HepG2 (cell line): ENCODE measurements at regions not wholly inside any gene's neighbourhood (a gene's known extent, or its start where the extent isn't known, plus 50 kb on each side); places are given as distances from the start of the nearest gene placed in this dataset.

Source experiments
- GATA4 ChIP-seq: sonication (generic); IDR thresholded peaks from 2 replicates; pipeline ENCODE4 v1.6.1; 2016; ENCODE audit warnings: antibody characterized with exemption, low read depth, borderline replicate concordance
- GATAD2A ChIP-seq: IDR thresholded peaks from 2 replicates; pipeline ENCODE4 v1.6.1; 2016
- KLF13 ChIP-seq: sonication (generic); formaldehyde crosslinking; IDR thresholded peaks from 2 replicates; pipeline ENCODE4 v1.4.0; 2020; ENCODE audit warnings: mild to moderate bottlenecking, missing genetic modification reagents
- MED1 ChIP-seq: sonication (generic); formaldehyde crosslinking; IDR thresholded peaks from 2 replicates; pipeline ENCODE4 v1.4.0; 2020; ENCODE audit warnings: missing genetic modification reagents
- NFYB ChIP-seq: sonication (generic); formaldehyde crosslinking; IDR thresholded peaks from 2 replicates; pipeline ENCODE4 v1.4.0; 2020; ENCODE audit warnings: missing genetic modification reagents
- RAD21 ChIP-seq: fragments of 450-650 bp; formaldehyde crosslinking; IDR thresholded peaks from 2 replicates; pipeline ENCODE4 v1.5.0; 2020; ENCODE audit warnings: mild to moderate bottlenecking
- RAD51 ChIP-seq: fragments of 450-650 bp; IDR thresholded peaks from 2 replicates; pipeline ENCODE4 v1.6.1; 2016; ENCODE audit warnings: borderline replicate concordance
- SATB2 ChIP-seq: sonication (generic); formaldehyde crosslinking; IDR thresholded peaks from 2 replicates; pipeline ENCODE4 v1.5.0; 2020; ENCODE audit warnings: missing genetic modification reagents
- TARDBP ChIP-seq: sonication (generic); formaldehyde crosslinking; IDR thresholded peaks from 2 replicates; pipeline ENCODE4 v1.8.0; 2022; ENCODE audit warnings: mild to moderate bottlenecking, missing genetic modification reagents
- TBL1XR1 ChIP-seq: fragments of 150-350 bp; IDR thresholded peaks from 2 replicates; pipeline ENCODE4 v1.6.1; 2014; ENCODE audit warnings: borderline replicate concordance, low read length; ENCODE audit not compliant: partially characterized antibody
- ZNF138 ChIP-seq: sonication (generic); formaldehyde crosslinking; IDR thresholded peaks from 2 replicates; pipeline ENCODE4 v1.5.0; 2020; ENCODE audit warnings: mild to moderate bottlenecking, low read depth, missing genetic modification reagents
- ZNF282 ChIP-seq: fragments of 450-650 bp; IDR thresholded peaks from 2 replicates; pipeline ENCODE4 v1.6.1; 2018; ENCODE audit not compliant: partially characterized antibody
- ZNF317 ChIP-seq: sonication (generic); formaldehyde crosslinking; IDR thresholded peaks from 2 replicates; pipeline ENCODE4 v1.5.0; 2020; ENCODE audit warnings: mild to moderate bottlenecking, missing genetic modification reagents
- ZNF501 ChIP-seq: sonication (generic); formaldehyde crosslinking; IDR thresholded peaks from 2 replicates; pipeline ENCODE4 v1.5.1; 2020; ENCODE audit warnings: mild to moderate bottlenecking, moderate library complexity, missing genetic modification reagents
- ZNF605 ChIP-seq: sonication (generic); formaldehyde crosslinking; IDR thresholded peaks from 2 replicates; pipeline ENCODE4 v1.8.0; 2022; ENCODE audit warnings: mild to moderate bottlenecking, missing genetic modification reagents
- ZNF616 ChIP-seq: sonication (generic); formaldehyde crosslinking; IDR thresholded peaks from 2 replicates; pipeline ENCODE4 v1.5.0; 2020; ENCODE audit warnings: low read depth, mild to moderate bottlenecking, missing genetic modification reagents
- ZNF7 ChIP-seq: IDR thresholded peaks from 2 replicates; pipeline ENCODE4 v1.6.1; 2016; ENCODE audit warnings: missing biosample characterization, missing genetic modification reagents
- ZNF747 ChIP-seq: sonication (generic); formaldehyde crosslinking; IDR thresholded peaks from 2 replicates; pipeline ENCODE4 v1.8.1; 2023; ENCODE audit warnings: missing genetic modification reagents, mild to moderate bottlenecking, borderline replicate concordance
- TF ChIP-seq, protein P1 (sequence below): sonication (generic); formaldehyde crosslinking; IDR thresholded peaks from 2 replicates; pipeline ENCODE4 v1.4.0; 2020; ENCODE audit warnings: missing genetic modification reagents
- TF ChIP-seq, protein P2 (sequence below): IDR thresholded peaks from 2 replicates; pipeline ENCODE4 v1.6.1; 2018; ENCODE audit warnings: missing genetic modification reagents, mild to moderate bottlenecking, missing compliant biosample characterization
- TF ChIP-seq, protein P3 (sequence below): sonication (generic); formaldehyde crosslinking; IDR thresholded peaks from 2 replicates; pipeline ENCODE4 v1.4.0; 2020; ENCODE audit warnings: missing genetic modification reagents
- TF ChIP-seq, protein P4 (sequence below), 2 experiments: IDR thresholded peaks; 2 replicates each; pipeline ENCODE4 v1.6.1; 2011 to 2012; ENCODE audit warnings: low read length in 2 of 2, borderline replicate concordance in 1 of 2, low read depth in 1 of 2, mild to moderate bottlenecking in 1 of 2, moderate library complexity in 1 of 2
- TF ChIP-seq, protein P5 (sequence below): IDR thresholded peaks from 2 replicates; pipeline ENCODE4 v1.6.1; 2018; ENCODE audit warnings: missing genetic modification reagents

DNA sequence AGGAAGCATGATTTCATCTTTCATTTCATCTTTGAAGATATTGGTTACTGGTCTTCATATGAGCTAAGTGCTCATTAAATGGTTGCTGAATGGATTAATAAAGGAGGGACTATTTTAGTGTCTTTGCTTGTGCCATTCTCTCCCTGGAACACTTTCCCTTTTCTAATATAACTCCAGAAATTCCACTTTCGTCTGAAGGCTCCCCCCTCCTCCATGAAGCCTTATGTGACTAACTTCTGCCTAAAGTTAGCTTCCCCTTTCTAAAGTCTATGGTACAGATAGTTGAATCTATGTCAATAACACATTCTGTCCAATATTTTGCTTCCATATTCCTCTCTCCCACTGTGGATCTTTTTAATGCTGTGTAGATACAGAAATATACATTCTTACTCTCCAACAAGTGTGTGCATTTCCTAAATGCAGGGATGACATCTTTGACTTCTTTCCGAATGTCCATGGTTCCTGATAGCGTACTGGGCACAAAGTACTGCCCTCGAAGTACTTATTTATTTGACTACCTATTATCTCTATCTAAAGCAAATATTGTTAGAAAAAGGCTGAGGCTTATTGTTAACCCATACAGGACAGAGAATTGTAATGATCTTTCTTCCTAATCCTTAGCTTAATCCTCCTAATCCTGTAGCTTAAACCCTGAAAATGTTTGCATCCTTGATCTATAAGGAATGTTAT lies 84.7 kb upstream of the ELOVL5 start (continued):
- TF ChIP-seq ZNF317 (CRISPR knock-in tag) (no peak), KLF13 (CRISPR knock-in tag) (no peak), ZNF616 (CRISPR knock-in tag) (no peak), ZNF138 (no peak), RAD51 (no peak), TARDBP (CRISPR knock-in tag) (0 out of 2 replicates have a peak, but pooled peaks have one; percentile 52), MED1 (CRISPR knock-in tag) (no peak), GATA4 (no peak), ZNF7 (no peak), NFYB (no peak), ZNF605 (CRISPR knock-in tag) (no peak), ZNF282 (no peak), TBL1XR1 (no peak), GATAD2A (CRISPR knock-in tag) (peak; percentile 65), ZNF501 (CRISPR knock-in tag) (no peak), ZNF747 (CRISPR knock-in tag) (no peak), SATB2 (CRISPR knock-in tag) (no peak), RAD21 (CRISPR knock-in tag) (no peak)
- TF ChIP-seq, protein P1, sequence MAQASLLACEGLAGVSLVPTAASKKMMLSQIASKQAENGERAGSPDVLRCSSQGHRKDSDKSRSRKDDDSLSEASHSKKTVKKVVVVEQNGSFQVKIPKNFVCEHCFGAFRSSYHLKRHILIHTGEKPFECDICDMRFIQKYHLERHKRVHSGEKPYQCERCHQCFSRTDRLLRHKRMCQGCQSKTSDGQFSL: no peak
- TF ChIP-seq, protein P2, sequence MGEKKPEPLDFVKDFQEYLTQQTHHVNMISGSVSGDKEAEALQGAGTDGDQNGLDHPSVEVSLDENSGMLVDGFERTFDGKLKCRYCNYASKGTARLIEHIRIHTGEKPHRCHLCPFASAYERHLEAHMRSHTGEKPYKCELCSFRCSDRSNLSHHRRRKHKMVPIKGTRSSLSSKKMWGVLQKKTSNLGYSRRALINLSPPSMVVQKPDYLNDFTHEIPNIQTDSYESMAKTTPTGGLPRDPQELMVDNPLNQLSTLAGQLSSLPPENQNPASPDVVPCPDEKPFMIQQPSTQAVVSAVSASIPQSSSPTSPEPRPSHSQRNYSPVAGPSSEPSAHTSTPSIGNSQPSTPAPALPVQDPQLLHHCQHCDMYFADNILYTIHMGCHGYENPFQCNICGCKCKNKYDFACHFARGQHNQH (CRISPR knock-in tag): no peak
- TF ChIP-seq, protein P3, sequence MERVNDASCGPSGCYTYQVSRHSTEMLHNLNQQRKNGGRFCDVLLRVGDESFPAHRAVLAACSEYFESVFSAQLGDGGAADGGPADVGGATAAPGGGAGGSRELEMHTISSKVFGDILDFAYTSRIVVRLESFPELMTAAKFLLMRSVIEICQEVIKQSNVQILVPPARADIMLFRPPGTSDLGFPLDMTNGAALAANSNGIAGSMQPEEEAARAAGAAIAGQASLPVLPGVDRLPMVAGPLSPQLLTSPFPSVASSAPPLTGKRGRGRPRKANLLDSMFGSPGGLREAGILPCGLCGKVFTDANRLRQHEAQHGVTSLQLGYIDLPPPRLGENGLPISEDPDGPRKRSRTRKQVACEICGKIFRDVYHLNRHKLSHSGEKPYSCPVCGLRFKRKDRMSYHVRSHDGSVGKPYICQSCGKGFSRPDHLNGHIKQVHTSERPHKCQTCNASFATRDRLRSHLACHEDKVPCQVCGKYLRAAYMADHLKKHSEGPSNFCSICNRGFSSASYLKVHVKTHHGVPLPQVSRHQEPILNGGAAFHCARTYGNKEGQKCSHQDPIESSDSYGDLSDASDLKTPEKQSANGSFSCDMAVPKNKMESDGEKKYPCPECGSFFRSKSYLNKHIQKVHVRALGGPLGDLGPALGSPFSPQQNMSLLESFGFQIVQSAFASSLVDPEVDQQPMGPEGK: no peak
- TF ChIP-seq, protein P4, sequence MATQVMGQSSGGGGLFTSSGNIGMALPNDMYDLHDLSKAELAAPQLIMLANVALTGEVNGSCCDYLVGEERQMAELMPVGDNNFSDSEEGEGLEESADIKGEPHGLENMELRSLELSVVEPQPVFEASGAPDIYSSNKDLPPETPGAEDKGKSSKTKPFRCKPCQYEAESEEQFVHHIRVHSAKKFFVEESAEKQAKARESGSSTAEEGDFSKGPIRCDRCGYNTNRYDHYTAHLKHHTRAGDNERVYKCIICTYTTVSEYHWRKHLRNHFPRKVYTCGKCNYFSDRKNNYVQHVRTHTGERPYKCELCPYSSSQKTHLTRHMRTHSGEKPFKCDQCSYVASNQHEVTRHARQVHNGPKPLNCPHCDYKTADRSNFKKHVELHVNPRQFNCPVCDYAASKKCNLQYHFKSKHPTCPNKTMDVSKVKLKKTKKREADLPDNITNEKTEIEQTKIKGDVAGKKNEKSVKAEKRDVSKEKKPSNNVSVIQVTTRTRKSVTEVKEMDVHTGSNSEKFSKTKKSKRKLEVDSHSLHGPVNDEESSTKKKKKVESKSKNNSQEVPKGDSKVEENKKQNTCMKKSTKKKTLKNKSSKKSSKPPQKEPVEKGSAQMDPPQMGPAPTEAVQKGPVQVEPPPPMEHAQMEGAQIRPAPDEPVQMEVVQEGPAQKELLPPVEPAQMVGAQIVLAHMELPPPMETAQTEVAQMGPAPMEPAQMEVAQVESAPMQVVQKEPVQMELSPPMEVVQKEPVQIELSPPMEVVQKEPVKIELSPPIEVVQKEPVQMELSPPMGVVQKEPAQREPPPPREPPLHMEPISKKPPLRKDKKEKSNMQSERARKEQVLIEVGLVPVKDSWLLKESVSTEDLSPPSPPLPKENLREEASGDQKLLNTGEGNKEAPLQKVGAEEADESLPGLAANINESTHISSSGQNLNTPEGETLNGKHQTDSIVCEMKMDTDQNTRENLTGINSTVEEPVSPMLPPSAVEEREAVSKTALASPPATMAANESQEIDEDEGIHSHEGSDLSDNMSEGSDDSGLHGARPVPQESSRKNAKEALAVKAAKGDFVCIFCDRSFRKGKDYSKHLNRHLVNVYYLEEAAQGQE (IDR thresholded peaks at IDR 0.05; ENCODE audit: borderline replicate concordance in 1 of 2, low read depth in 1 of 2, low read length in 2 of 2): no peak
- TF ChIP-seq, protein P5, sequence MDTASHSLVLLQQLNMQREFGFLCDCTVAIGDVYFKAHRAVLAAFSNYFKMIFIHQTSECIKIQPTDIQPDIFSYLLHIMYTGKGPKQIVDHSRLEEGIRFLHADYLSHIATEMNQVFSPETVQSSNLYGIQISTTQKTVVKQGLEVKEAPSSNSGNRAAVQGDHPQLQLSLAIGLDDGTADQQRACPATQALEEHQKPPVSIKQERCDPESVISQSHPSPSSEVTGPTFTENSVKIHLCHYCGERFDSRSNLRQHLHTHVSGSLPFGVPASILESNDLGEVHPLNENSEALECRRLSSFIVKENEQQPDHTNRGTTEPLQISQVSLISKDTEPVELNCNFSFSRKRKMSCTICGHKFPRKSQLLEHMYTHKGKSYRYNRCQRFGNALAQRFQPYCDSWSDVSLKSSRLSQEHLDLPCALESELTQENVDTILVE (CRISPR knock-in tag): no peak
